ENCODE measurements at regions not wholly inside any gene's neighbourhood (a gene's known extent, or its start where the extent isn't known, plus 50 kb on each side); places are given as distances from the start of the nearest gene placed in this dataset.

DNA sequence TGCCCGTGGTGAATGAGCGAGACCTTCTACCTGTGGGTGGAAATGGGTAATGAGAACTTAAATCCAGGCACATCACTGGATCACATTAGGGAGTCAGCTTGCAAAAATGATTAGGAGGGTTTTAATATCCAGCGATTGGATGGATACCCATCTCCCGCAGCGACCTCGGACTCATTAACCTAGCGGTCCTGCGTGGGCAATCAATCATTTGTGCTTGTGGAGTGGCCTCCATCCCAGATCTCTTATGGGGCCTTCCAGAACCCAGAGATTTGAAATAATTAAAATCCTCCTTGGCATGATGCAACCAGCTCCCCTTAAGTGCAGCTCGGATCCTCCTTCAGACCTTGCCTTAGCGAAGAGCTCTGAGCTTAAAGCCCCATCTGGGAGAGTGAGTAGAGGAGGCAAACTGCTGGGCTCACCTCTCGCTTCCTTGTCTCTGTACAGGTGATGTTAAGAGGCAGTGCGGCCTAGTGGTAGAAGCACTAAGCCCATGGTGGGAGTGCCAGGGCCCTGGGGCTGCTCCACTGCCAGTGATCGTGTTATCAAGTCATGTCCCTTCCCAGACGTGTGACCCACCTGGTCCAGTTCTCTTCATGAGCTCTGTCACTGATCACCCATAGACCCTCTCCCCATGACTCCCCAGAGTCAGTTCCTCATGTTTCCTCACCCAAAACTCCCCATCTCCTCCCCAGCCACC lies 285.2 kb upstream of the TLE3 start:
- ChIA-PET SMC1A (ENCODE audit: uncharacterized antibody, unreplicated experiment) (no interaction called here), CTCF (no interaction called here), RAD21 (ENCODE audit: unreplicated experiment) (no interaction called here), POLR2A (no interaction called here)
- in situ Hi-C loops (cut with MboI) (no loop called here), intact Hi-C loops (cut with micrococcal nuclease; ENCODE audit: unreplicated experiment) (no loop called here)
- ATAC-seq (no peak), FAIRE-seq (no peak), DNase-seq (ENCODE audit: low read depth, low spot score) (no peak)
- H3K4me2 ChIP-seq (ENCODE audit: control insufficient read depth, insufficient read depth), result no peak overlapping the region
- H3K27me3 ChIP-seq (replicated peaks in 1 of 2; ENCODE audit: control insufficient read depth in 2 of 2, insufficient read depth in 2 of 2, low read length in 1 of 2), result no peaks in the 10 kb centered on the region; a peak in 3 of 4 replicates
- H4K20me1 ChIP-seq (ENCODE audit: control insufficient read depth, insufficient read depth), result no peaks in the 10 kb centered on the region
- H3K9ac ChIP-seq (ENCODE audit: control insufficient read depth, insufficient read depth, low read length), result no peak overlapping the region
- H3K79me2 ChIP-seq (ENCODE audit: control insufficient read depth, insufficient read depth, low read length), result no peaks in the 10 kb centered on the region
- H3K4me1 ChIP-seq (ENCODE audit: control insufficient read depth, insufficient read depth, low read length), result no peaks in the 10 kb centered on the region
- no peak overlapping the region for H3K4me3 ChIP-seq
- TF ChIP-seq, protein P1, sequence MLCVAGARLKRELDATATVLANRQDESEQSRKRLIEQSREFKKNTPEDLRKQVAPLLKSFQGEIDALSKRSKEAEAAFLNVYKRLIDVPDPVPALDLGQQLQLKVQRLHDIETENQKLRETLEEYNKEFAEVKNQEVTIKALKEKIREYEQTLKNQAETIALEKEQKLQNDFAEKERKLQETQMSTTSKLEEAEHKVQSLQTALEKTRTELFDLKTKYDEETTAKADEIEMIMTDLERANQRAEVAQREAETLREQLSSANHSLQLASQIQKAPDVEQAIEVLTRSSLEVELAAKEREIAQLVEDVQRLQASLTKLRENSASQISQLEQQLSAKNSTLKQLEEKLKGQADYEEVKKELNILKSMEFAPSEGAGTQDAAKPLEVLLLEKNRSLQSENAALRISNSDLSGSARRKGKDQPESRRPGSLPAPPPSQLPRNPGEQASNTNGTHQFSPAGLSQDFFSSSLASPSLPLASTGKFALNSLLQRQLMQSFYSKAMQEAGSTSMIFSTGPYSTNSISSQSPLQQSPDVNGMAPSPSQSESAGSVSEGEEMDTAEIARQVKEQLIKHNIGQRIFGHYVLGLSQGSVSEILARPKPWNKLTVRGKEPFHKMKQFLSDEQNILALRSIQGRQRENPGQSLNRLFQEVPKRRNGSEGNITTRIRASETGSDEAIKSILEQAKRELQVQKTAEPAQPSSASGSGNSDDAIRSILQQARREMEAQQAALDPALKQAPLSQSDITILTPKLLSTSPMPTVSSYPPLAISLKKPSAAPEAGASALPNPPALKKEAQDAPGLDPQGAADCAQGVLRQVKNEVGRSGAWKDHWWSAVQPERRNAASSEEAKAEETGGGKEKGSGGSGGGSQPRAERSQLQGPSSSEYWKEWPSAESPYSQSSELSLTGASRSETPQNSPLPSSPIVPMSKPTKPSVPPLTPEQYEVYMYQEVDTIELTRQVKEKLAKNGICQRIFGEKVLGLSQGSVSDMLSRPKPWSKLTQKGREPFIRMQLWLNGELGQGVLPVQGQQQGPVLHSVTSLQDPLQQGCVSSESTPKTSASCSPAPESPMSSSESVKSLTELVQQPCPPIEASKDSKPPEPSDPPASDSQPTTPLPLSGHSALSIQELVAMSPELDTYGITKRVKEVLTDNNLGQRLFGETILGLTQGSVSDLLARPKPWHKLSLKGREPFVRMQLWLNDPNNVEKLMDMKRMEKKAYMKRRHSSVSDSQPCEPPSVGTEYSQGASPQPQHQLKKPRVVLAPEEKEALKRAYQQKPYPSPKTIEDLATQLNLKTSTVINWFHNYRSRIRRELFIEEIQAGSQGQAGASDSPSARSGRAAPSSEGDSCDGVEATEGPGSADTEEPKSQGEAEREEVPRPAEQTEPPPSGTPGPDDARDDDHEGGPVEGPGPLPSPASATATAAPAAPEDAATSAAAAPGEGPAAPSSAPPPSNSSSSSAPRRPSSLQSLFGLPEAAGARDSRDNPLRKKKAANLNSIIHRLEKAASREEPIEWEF (IDR thresholded peaks at IDR 0.05; ENCODE audit: insufficient replicate concordance, low read depth, low read length), result no peak
- TF ChIP-seq ZNF274 (IDR thresholded peaks at IDR 0.05; ENCODE audit: insufficient read depth, insufficient read length) (no peak), CHD4 (IDR thresholded peaks at IDR 0.05) (no peak), RUNX3 (IDR thresholded peaks at IDR 0.05; ENCODE audit: low read length) (no peak), BCL11A (IDR thresholded peaks at IDR 0.05; ENCODE audit: low read depth, low read length) (no peak), RAD21 (IDR thresholded peaks at IDR 0.05; ENCODE audit: insufficient read depth, low read depth, low read length) (no peak), ASH2L (IDR thresholded peaks at IDR 0.05; ENCODE audit: borderline replicate concordance, low read depth) (no peak), RB1 (IDR thresholded peaks at IDR 0.05; ENCODE audit: borderline replicate concordance) (no peak), ZNF217 (IDR thresholded peaks at IDR 0.05) (no peak), MEF2A (IDR thresholded peaks at IDR 0.05; ENCODE audit: insufficient read depth, low read depth, low read length) (no peak)
- TF ChIP-seq, protein P2, sequence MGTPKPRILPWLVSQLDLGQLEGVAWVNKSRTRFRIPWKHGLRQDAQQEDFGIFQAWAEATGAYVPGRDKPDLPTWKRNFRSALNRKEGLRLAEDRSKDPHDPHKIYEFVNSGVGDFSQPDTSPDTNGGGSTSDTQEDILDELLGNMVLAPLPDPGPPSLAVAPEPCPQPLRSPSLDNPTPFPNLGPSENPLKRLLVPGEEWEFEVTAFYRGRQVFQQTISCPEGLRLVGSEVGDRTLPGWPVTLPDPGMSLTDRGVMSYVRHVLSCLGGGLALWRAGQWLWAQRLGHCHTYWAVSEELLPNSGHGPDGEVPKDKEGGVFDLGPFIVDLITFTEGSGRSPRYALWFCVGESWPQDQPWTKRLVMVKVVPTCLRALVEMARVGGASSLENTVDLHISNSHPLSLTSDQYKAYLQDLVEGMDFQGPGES (IDR thresholded peaks at IDR 0.05), result no peak
- WGBS (ENCODE audit: insufficient coverage, insufficient replicate concordance, low lambda C conversion rate, missing lambda C conversion rate), result 69% methylated on average over 14 of the region's 14 CpGs
- no peak overlapping the region for H2AFZ ChIP-seq (ENCODE audit: control insufficient read depth, low read depth, low read length)
- H3K36me3 ChIP-seq (ENCODE audit: control insufficient read depth in 2 of 2, insufficient read depth in 2 of 2, low read length in 1 of 2), result no peaks in the 10 kb centered on the region
- H3K9me3 ChIP-seq (replicated peaks; ENCODE audit: control insufficient read depth, insufficient read depth, low read length), result no peaks in the 10 kb centered on the region; the same call in 2 of the 3 replicates
- H3K27ac ChIP-seq (ENCODE audit: control insufficient read depth, insufficient read depth), result no peak overlapping the region
- BruUV-seq (replicated peaks), result no TSS peak
